Muscle layer of duodenum (tissue), 2 donors: ENCODE measurements at regions not wholly inside any gene's neighbourhood (a gene's known extent, or its start where the extent isn't known, plus 50 kb on each side); places are given as distances from the start of the nearest gene placed in this dataset.

Experiments used
- H3K27ac ChIP-seq: one replicate; pipeline ENCODE4 v1.7.0; 2013; ENCODE audit warnings: mild to moderate bottlenecking, low read length
- H3K27me3 ChIP-seq: one replicate; pipeline ENCODE4 v1.7.0; 2013; ENCODE audit warnings: low read depth, mild to moderate bottlenecking, control low read depth, low read length
- H3K36me3 ChIP-seq, 2 donors: one replicate each; pipeline ENCODE4 v1.7.0; 2013; ENCODE audit warnings: low read length in 2 of 2, control low read depth in 1 of 2, mild to moderate bottlenecking in 1 of 2; ENCODE audit not compliant: insufficient read depth in 2 of 2, control insufficient read depth in 1 of 2
- H3K4me1 ChIP-seq, 2 donors: one replicate each; pipeline ENCODE4 v1.7.0; 2013; ENCODE audit warnings: low read length in 2 of 2, mild to moderate bottlenecking in 2 of 2, control low read depth in 1 of 2, moderate library complexity in 1 of 2; ENCODE audit not compliant: insufficient read depth in 2 of 2, control insufficient read depth in 1 of 2
- H3K4me3 ChIP-seq, 2 donors: one replicate each; pipeline ENCODE4 v1.7.0; 2013; ENCODE audit warnings: low read length in 2 of 2, low read depth in 1 of 2, mild to moderate bottlenecking in 1 of 2
- H3K9me3 ChIP-seq, 2 donors: one replicate each; pipeline ENCODE4 v1.7.0; 2013; ENCODE audit warnings: low read length in 2 of 2, control low read depth in 1 of 2, mild to moderate bottlenecking in 1 of 2; ENCODE audit not compliant: control insufficient read depth in 1 of 2
- donor health status: healthy.

DNA sequence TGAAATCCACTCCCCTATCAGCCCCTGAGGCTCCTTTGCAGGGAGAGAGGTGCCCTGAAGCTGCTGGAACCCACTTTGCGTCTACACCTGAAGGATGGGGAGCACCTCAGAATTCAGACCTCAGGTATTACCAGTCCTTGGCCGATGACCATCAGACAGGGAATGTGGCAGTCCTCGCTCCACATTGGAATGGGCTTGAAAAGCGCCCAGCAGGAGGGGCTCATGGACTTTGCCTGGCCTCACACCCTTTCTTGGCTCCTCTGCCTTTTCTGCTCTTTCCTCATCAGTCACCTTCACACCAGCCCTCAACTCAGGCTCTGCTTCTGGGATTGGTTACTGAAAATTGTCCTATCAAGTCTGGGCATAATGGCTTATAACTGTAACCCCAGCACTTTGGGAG, 83.9 kb downstream of the BARX1 start:
- no peaks in the 10 kb centered on the region for H3K4me1 ChIP-seq
- no peaks in the 10 kb centered on the region for H3K27me3 ChIP-seq
- H3K27ac ChIP-seq, result no peak overlapping the region
- no peak overlapping the region for H3K4me3 ChIP-seq
- no peaks in the 10 kb centered on the region for H3K36me3 ChIP-seq
- peaks cover 15% of the 10 kb centered on the region in 2 donors for H3K9me3 ChIP-seq

DNA sequence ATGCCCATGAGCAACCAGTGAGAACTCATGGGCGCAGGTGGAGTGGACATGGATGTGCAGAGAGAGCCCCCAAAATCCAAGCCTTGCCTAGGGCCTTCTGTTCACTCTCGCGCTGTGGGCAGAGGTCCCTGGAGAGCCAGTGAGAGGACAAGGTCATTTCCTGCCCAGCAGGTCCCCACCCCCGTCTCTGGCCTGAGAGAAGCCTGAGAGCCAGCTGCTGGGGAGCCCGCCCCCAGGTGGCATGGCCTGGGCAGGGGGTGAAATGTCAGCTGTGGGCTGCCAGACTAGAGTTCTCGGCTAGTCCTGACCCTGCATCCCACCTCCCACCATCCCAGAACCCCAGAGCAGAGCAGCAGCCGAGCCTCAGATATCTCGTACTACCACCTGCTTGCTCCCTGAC, 85.3 kb downstream of the BARX1 start:
- Histone ChIP-seq H3K4me3 (no peak overlapping the region), H3K9me3 (peaks cover 7 to 8% of the 10 kb centered on the region in 2 donors), H3K27me3 (no peaks in the 10 kb centered on the region), H3K27ac (no peak overlapping the region), H3K4me1 (no peaks in the 10 kb centered on the region), H3K36me3 (no peaks in the 10 kb centered on the region)

DNA sequence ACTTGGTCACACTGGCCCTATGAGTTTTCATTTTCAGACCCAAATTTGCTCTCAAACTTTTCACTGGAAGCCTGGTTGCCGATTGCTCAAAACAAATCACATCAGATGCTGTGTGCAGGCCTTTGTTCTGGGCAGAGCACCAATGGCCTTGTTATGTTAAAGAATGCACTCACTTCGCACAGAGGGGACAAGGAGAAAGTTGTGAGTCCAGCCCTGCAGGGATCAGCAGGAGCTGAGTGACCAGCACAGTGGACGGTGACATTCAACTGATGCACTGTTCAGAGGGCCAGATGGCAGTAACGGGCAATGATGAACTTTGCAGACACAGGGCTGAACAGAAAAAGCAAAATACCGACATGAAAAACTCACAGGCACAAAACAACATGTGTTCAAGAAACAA, 86.1 kb downstream of the BARX1 start:
- peaks cover under 1 to 1% of the 10 kb centered on the region in 2 donors for H3K9me3 ChIP-seq
- no peak overlapping the region for H3K4me3 ChIP-seq
- H3K4me1 ChIP-seq, result peaks cover 0 to 1% of the 10 kb centered on the region in 2 donors
- H3K27ac ChIP-seq, result no peak overlapping the region
- no peaks in the 10 kb centered on the region for H3K36me3 ChIP-seq
- H3K27me3 ChIP-seq, result no peaks in the 10 kb centered on the region

DNA sequence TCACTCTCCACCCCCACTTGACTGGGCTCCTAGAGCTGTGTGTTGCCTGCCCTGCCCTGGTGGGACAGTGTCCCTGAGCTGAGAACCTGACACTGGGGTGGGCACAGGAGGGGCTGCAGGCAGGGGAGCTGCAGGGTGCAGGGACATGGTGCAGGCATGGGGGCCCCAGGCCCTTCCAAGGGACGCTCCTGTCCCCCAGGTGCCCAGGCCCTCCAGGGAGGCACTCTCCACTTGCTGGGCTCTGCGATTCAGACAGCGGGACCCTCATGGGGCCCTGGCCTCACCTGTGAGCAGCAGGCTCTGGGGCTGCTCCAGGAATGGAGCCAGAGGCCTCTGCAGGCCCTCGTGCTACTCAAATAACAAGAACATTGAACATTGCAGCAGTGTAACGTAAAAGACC, 89.4 kb downstream of the BARX1 start:
- Histone ChIP-seq H3K4me1 (peaks cover 0 to 5% of the 10 kb centered on the region in 2 donors), H3K27me3 (no peaks in the 10 kb centered on the region), H3K27ac (no peak overlapping the region), H3K4me3 (no peak overlapping the region), H3K36me3 (no peaks in the 10 kb centered on the region), H3K9me3 (no peaks in the 10 kb centered on the region)

DNA sequence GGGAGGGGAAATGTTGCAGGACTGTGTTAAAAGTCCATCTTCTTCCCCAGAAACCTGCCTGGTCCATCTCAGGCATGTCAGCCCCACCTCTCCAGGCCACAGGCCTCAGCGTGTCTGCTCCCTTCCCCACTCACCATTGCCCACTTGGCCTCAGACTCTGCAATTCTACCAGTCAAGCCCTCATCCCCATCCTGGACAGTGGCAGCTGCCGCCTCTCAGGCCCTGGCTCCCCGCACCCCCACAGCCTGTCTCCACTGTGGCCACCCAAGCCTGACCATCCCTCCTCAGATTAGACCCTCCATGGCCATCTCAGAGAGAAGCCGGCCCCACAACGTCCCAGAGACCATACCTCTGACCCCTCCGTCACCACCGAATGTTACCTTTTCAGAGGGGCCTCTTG, 89.9 kb downstream of the BARX1 start:
- Histone ChIP-seq H3K27ac (no peak overlapping the region), H3K9me3 (no peaks in the 10 kb centered on the region), H3K4me3 (no peak overlapping the region), H3K4me1 (peaks cover 0 to 5% of the 10 kb centered on the region in 2 donors), H3K27me3 (no peaks in the 10 kb centered on the region), H3K36me3 (no peaks in the 10 kb centered on the region)

DNA sequence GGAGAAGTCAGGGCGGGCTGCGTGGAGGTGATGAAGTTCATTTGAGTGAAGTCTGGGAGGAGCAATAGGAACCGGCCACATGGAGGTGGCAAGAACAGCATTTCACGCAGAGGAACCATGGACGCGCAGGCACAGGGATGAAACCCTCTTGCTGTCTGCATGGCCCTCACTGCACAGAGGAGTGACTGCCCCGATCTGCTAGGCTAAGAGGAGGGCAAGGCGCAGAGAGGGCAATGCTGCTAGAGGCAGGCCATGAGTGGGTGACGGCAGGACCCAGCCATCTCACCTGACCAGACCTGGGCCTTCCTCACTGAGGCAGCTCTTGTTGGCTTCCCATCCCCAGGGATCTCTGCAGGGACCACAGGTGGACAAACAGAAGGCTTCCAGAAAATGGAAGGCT, 90.3 kb downstream of the BARX1 start:
- Histone ChIP-seq H3K27me3 (peaks cover 2% of the 10 kb centered on the region), H3K4me1 (peaks cover 0 to 5% of the 10 kb centered on the region in 2 donors)

DNA sequence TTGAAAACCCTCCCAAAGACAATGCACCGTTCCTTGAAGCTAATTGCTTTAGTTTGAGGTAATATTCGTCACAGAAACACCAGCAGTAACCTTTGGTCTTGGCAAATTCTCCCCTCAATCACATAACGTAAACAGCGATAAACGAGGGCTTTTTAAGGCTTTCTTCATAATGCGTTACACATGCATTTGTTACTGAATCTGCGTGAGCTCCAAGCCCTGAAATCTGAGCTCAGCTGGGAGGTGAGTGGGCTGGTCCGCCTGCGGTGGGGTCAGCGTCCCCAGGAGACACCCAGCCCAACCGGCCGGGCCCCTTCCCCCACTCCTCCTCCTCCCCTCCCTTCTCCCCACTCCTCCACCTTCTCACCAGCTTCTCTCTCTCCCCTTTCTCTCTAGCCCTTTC, 91.1 kb downstream of the BARX1 start:
- peaks cover 6% of the 10 kb centered on the region for H3K27me3 ChIP-seq
- no peaks in the 10 kb centered on the region for H3K9me3 ChIP-seq
- H3K4me1 ChIP-seq, result peaks cover 0 to 5% of the 10 kb centered on the region in 2 donors
- H3K4me3 ChIP-seq, result no peak overlapping the region
- H3K36me3 ChIP-seq, result no peaks in the 10 kb centered on the region
- no peak overlapping the region for H3K27ac ChIP-seq

More for the DNA sequence above, 90.3 kb downstream of the BARX1 start:
- Histone ChIP-seq H3K9me3 (no peaks in the 10 kb centered on the region), H3K27ac (no peak overlapping the region), H3K4me3 (no peak overlapping the region), H3K36me3 (no peaks in the 10 kb centered on the region)

DNA sequence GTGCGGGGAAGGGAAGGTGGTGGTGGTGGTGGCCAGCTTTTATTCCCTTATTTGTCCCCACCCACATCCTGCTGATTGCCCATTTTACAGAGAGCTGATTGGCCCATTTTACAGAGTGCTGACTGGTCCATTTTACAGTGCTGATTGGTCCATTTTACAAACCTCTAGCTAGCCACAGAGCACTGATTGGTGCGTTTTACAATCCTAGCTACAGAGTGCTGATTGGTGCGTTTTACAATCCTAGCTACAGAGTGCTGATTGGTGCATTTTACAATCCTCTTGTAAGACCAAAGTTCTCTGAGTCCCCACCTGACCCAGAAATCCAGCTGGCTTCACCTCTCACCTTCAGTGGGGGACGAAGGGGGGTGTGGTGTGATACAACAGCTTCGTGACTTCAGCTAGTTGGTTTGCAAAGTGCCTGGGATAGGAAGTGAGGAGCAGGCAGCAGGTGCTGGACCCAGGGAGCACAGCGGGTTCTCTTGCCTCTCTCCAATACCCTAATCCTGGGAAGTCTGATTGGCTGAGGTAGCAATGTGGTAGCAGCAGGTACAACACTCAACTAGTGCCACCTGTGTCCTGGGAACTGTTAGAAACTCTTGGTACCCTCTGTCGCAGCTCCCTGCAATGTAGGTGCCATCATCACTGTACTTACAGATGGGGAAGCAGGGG, 92.1 kb downstream of the BARX1 start:
- H3K4me3 ChIP-seq, result no peak overlapping the region
- H3K36me3 ChIP-seq, result no peaks in the 10 kb centered on the region
- H3K27me3 ChIP-seq, result peaks cover 10% of the 10 kb centered on the region
- no peaks in the 10 kb centered on the region for H3K9me3 ChIP-seq
- H3K4me1 ChIP-seq, result peaks cover 0 to 5% of the 10 kb centered on the region in 2 donors
- no peak overlapping the region for H3K27ac ChIP-seq

DNA sequence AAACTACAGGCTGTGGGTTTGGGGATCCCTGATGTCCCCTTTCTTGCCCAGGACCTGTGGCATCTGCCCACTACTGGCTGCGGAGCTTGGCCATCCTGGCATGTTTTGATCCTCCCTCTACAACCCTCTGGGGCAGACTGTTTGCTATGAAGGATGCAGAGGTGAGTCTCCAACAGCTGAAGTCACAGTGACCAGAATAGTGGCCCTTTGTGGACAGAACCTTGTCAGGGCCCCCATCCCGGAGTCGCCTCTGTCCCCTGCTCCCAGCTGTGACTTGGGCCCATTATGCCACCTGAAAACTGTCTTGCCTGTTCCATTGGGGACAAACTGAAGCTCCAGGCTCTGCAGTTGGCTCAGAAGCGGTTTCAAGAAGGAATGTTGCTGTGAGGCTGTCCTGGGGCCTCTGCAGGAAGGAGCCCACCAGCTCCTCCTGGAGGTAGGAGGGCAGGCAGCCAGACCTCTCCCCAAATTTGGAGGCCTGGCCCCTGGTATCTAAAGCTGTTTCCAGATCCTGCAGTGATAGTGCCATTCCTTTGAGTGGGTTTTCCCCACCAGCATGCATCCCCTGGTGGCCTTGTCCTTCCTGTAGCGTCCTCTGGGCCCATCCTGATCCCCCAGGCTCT, 93.3 kb downstream of the BARX1 start:
- Histone ChIP-seq H3K4me1 (peaks cover 0 to 5% of the 10 kb centered on the region in 2 donors), H3K4me3 (no peak overlapping the region), H3K36me3 (no peaks in the 10 kb centered on the region), H3K9me3 (no peaks in the 10 kb centered on the region), H3K27ac (no peak overlapping the region), H3K27me3 (peaks cover 10% of the 10 kb centered on the region)

DNA sequence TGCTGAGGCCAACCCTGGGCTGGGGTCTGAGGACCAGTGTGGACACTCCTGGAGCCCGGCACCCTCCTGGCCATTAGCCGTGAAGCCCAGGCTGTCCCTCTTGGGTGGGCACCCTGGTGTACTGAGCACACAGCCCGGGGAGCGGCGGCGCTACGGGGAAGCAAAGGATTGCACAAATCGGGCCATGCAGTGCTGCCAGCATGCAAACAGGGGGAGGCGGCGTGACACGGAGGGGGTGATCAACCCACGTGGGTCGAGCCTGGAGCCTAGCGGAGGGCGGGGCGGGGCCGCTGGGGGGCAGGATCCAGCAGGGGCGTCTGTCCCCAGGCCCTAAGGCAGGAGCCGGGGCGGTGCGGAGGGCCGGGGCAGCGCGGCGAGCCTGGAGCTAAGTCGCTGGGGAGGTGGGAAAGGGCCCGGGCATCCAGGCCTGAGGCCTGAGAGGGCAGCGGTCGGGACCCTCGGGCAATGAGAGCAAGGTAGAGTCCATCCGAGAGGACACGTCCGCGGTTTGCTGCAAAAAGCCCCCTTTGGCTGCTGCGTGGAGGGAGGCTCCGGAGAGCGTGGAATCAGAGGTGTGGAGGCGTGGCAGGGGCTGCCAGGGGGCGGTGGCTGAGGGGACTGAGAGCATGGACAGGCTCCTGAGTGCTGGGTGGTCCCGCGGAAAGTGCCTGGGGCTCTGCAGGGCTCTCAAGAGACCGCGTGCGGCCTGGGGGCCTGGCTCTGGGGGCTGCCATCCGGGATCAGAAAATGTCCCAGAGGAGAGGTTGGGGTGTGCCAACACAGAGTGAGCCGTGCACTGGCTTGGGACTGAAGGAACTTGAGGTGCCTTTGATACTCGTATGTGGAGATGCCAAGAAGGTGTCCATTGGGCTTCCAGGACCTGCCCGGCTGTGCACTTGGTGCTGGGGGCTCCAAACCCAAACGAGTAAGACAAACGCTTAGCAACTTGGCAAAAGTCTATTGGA, 94.2 kb downstream of the BARX1 start:
- no peak overlapping the region for H3K27ac ChIP-seq
- H3K27me3 ChIP-seq, result peaks cover 10% of the 10 kb centered on the region
- no peaks in the 10 kb centered on the region for H3K36me3 ChIP-seq
- H3K4me3 ChIP-seq, result no peak overlapping the region
- H3K9me3 ChIP-seq, result no peaks in the 10 kb centered on the region
- peaks cover 0 to 5% of the 10 kb centered on the region in 2 donors for H3K4me1 ChIP-seq
